Globus pallidus (tissue), 1 donor: ENCODE measurements at regions not wholly inside any gene's neighbourhood (a gene's known extent, or its start where the extent isn't known, plus 50 kb on each side); places are given as distances from the start of the nearest gene placed in this dataset.
"Not testable (repeated sequence)": the region's sequence is repeated elsewhere in the genome, so short reads cannot be mapped to it uniquely, and the experiment has no call there.

Experiments used
- DNase-seq: peaks from one replicate; pipeline ENCODE4 v3.0.0-alpha.2; 2015; ENCODE audit warnings: low spot score

- no peak for DNase-seq
Measured at GRCh38 chr4:91838181-91838861, 465.4 kb upstream of the GRID2 start.

DNA sequence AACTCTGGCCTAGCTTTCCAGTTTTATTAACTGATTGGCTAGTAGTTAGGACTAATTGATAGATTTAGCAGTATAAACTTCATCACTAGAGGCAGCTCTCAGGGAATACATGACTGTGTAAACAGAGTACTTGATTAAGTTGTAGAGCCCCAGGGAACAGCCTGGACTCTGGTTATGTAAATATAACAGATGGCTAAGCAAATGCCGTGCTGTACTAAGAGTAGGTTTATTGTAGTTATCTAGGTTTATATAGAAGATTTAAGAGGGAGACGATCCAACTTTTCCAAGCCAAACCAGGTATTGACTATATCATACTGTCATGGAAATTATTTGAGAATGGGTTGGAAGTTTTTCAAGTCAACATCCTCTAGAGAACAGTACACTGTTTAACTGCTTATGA, 463.4 kb upstream of the GRID2 start:
- DNase-seq = no peak

DNA sequence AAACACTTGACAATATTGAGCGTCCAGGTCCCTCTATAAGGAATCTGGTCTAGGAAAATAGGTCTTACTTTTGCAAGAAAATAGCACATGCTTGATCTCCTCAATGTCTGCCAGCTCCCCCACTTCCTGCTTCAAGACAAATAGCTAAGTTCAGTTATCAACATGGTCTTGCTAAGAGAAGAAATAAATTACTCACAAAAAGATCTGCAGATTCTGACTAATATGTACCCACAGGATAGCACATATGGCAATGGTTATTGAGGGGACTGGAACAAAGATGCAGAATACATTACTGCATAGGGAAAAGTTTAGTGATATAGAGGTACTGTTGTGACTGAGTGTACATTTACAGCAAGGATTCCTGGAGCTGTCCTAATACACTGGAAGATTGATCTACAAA, 457.5 kb upstream of the GRID2 start:
- no peak for DNase-seq

- no peak for DNase-seq
Measured at GRCh38 chr4:91851456-91851855, 452.3 kb upstream of the GRID2 start.

GRCh38 chr4:91887926-91888325, 415.8 kb upstream of the GRID2 start:
- no peak for DNase-seq

DNA sequence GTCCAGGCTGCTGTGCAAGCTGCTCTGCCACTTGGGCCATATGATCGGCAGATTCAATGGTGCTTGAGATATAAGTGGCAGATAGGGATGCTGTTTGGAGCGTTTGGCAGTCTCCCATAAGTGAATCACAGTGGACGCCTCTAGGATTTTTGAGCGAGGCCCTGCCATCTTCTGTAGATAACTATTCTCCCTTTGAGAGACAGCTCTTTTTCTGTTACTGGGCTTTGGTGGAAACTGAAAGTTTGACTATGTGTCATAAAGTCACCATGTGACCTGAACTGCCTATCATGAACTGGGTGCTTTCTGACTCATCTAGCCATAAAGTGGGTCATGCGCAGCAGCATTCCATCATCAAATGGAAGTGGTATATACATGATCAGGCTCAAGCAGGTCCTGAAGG, 412.5 kb upstream of the GRID2 start:
- not testable (repeated sequence) for DNase-seq

DNA sequence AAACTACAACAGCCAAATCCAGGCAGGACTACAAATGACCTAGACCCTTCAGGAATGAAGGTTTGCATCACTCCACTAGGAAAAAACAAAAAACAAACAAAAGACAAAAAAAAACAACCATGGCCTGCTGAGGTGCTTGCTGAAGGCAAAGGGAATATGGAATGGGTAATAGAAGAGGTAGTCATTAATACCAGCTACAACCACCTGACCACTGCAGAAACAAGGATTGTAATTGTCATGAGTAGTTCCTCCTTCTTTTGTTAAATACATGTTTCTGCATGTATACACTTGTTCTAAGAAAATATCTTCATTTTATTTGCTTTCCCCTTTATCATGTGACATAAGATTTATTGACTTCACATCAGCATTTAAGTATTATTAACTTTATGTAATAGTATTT, 409.8 kb upstream of the GRID2 start:
- no peak for DNase-seq

GRCh38 chr4:91904556-91904955, 399.2 kb upstream of the GRID2 start:
- DNase-seq = no peak

DNA sequence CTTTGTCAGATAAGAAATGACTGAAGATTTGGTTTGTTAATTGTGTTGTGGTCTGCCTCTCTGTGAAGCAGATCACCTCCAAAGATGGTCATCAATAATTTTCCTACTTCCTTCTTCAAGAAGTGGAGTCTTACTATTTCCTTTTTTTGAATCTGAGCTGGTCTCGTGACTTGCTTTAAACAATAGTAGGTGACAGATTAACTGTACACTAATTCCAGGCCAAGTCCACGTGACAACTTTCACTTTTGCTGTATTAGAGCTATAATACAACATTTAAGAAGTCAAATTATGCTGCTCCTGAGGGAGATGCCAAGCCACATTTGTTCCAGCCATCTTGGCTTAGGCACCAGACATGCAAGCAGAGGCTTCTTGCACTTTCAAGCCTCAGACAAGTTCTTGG, 393.8 kb upstream of the GRID2 start:
- no peak for DNase-seq

DNA sequence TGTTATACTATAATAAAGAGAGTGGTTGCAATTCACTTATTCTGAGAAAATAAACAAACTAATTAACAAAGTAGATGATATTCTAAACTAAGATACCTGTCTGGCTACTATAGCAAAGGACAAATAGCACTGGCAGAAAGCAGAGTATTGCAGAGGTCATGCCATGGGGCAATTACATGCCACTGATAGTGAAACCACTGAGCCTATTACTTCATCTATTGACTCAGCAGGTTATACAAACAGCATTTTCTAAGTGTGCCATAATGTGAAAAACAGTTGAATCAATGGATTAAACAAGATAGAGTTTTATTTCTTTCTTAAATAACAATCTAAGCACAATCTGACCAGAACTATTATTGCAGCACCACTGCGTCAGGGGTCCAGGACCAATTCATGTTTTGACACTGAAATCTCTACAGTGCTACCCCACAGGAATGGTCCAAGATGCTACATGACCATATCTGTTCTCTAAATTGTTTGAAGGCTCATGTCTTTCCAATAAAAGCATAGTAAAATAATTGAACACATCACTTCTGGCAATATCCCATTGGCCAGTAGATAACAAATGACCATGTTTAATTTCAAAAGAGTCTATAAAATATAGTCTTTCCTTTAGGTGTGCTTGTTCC, 389.5 kb upstream of the GRID2 start:
- no peak for DNase-seq

GRCh38 chr4:91916219-91916618, 387.5 kb upstream of the GRID2 start:
- no peak for DNase-seq

- DNase-seq = no peak
Measured at GRCh38 chr4:91924625-91925024, 379.1 kb upstream of the GRID2 start.

- no peak for DNase-seq
Measured at GRCh38 chr4:91935217-91935616, 368.5 kb upstream of the GRID2 start.

DNA sequence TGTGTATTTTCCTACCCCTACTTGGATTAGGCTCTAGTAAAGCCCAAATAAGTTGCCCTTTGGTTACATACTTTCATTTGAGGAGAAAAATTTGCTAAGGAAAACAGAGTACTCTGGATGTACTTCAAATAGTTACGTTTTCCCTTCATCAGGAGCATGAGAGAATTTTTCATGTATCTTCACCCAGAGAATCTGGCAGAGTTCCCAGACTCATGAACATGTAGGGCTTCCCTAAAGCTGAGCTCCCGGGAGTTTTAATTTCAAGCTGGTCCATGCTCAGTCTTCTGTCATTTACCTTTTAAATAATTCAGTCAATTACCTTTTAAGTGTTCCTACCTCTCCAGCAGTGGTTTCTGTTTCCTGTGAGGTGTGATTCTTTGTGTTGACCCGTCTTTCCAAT, 367.5 kb upstream of the GRID2 start:
- no peak for DNase-seq

- DNase-seq = no peak
Measured at GRCh38 chr4:91957963-91958362, 345.8 kb upstream of the GRID2 start.

GRCh38 chr4:91958596-91958995, 345.2 kb upstream of the GRID2 start:
- no peak for DNase-seq

DNA sequence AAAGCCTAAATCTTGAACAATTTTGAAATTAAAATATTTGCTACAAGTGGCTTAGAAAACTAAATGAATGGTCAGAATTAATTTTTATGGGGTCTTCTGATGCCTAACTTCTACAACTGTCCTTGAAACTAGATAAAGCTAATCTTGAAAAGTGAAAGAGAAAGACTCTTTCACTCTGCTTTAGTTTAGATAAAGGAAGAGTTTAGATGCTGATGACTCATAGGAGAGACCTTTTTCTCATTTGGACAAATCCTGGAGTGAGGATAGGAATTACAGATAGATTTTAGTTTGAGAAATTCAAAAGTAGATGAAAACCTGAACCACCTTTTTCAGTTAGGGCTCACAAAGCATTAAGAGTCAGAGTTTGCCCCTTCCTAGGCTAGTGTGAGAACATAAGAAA, 342.3 kb upstream of the GRID2 start:
- DNase-seq = no peak

GRCh38 chr4:91963486-91963885, 340.3 kb upstream of the GRID2 start:
- no peak for DNase-seq

- no peak for DNase-seq
Measured at GRCh38 chr4:91965166-91965565, 338.6 kb upstream of the GRID2 start.

DNA sequence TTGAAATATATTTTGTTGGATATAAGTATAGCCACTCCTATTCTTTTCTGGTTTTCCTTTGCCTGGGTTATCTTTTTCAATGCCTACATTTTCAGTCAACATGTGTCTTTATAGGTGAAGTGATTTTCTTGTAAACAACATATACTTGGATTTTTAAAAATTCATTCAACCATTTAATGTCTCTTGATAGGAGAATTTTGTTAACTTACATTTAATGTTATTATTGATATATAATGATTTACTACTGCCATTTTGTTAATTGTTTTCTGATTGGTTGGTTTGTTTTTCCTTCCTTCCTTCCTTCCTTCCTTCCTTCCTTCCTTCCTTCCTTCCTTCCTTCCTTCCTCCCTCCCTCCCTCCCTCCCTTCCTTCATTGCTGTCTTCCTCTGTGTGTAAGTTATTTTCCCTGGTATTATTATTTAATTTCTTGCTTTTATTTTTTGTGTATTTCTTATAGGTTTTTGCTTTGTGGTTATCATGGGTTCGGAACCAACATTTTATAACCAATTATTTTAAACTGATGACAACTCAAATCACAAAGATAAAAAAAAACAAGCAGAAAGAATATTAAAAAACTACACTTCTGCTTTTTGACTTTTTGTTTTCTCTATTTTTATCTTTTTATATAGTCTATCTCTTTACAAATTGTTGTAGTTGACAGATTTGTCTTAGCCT, 330.1 kb upstream of the GRID2 start:
- no peak for DNase-seq

DNA sequence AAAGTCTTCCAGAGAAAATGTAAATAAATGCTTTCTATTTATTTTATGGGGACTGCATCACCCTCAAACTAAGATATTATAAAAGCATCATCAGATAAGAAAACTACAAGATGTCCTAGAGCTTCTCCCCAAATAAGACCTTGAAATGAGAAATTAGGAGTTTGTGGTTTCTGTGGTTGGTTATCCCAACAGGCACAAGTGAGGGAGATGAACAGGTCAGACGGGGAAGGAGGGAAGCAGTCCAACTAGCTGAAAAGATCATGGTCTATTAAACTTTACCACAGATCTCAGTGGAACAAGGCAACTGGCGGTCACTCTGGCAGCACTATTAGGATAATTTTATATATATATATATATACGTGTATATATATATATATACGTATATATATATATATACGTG, 319.3 kb upstream of the GRID2 start:
- no peak for DNase-seq

DNA sequence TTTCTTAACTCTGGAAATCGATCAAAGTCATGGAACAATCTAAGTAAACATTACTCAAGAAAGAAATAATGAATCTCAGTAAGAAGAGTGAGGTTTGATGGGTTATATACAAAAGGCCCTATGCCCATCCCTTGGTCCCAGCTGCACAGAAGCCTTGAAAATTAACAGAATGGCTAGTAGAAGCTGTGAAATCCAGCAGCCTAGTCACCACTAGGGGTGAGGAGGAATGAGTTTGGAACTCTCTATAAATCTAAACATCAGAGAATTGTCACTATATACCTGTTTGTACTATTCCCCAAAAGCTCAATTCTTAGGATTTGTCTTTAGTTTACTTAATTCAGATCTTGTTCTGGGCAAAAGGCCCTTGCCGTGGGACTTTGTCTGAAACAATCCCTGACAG, 313.9 kb upstream of the GRID2 start:
- DNase-seq = no peak

DNA sequence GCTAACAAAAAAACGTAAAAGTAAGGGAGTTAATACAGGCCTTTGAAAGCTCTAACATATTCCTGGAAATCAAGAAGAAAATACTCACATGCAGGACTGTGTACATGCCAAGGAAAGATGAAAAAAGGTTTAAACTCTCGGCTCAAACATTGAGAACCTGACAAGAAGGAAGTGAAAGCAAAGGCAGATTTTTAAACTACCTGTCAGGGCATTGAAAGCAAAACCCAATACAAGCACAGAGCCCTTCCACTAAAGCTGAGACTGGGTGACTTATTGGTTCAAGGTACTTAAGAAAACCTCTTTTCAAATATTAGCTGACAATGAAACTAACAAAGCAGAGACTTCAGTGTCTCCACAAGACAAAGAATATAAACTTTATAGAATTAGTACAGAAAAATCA, 313.0 kb upstream of the GRID2 start:
- no peak for DNase-seq

DNA sequence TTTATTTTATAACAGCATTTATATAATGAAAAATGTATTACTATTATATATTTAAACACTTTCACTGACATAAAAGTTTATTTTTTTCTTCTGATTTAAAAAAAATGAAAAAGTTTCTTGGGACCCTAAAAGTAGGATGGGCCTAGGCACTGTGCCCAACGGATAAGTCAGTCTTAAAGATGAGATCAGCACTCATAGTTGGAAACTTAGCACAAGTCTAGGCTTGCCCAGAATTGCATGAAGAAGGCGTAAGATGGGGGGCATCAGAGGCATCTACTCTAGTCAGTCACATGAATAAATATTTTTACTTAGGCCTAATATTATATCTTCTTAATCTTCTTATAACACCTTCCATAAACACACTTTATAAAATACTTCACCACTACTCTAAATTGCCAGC, 306.7 kb upstream of the GRID2 start:
- DNase-seq = no peak
